RWPE1 (cell line): ENCODE measurements at regions not wholly inside any gene's neighbourhood (a gene's known extent, or its start where the extent isn't known, plus 50 kb on each side); places are given as distances from the start of the nearest gene placed in this dataset.

Source experiments
- CTCF ChIA-PET: fragments of 350-600 bp; sonication (Branson Sonifier 250); formaldehyde crosslinking; extraction: SDS; loops from one replicate; lab custom pipeline; 2021; lab: Yijun Ruan, JAX
- POLR2A ChIA-PET: fragments of 400-600 bp; formaldehyde crosslinking; extraction: SDS; loops from one replicate; lab custom pipeline; 2020; ENCODE audit warnings: antibody characterized with exemption; ENCODE audit not compliant: low non-redundant PET; lab: Yijun Ruan, JAX
- DNase-seq: peaks from one replicate; pipeline ENCODE4 v3.0.0; 2012; ENCODE audit warnings: low spot score
- H3K27ac ChIP-seq: fragments of 450-650 bp; 2 replicates; pipeline ENCODE4 v1.5.1; 2017
- TF ChIP-seq, protein P1 (sequence below): fragments of 450-650 bp; conservative IDR thresholded peaks from 2 replicates; pipeline ENCODE4 v1.5.1; 2017; ENCODE audit warnings: low read depth, mild to moderate bottlenecking

DNA sequence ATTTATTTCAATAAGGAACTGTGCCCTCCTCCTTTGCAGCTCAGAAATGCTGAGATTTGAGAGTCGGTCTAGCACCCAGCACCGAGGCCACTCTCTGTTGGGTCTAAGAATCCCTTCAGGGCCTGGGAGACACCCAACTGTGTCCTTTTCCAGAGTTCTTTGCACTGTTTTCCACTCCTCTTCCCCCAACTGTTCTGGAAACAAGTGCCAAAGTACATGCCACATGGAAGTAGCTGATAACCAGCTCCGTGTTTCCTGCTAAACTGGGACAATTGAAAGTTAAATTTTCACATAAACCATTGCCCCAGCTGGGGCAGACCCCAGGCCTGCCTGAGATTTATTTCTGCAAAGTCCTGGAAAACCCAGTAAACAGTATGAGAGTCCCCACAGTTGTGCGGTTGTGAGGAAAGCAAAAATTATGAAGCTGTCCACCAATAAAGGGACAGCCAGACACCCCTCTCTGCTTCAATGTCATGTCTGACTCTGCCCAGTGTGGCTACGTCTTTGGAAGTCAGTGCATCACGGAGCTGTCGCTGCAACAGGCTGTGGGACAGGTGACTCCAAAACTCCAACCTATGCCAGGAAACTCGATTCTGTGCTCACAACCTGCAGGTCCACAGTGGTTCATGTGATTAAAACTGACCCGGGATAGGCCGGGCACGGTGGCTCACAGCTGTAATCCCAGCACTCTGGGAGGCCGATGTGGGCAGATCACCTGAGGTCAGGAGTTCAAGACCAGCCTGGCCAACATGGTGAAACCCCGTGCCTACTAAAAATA lies 178.0 kb upstream of the AFDN start:
- TF ChIP-seq, protein P1, sequence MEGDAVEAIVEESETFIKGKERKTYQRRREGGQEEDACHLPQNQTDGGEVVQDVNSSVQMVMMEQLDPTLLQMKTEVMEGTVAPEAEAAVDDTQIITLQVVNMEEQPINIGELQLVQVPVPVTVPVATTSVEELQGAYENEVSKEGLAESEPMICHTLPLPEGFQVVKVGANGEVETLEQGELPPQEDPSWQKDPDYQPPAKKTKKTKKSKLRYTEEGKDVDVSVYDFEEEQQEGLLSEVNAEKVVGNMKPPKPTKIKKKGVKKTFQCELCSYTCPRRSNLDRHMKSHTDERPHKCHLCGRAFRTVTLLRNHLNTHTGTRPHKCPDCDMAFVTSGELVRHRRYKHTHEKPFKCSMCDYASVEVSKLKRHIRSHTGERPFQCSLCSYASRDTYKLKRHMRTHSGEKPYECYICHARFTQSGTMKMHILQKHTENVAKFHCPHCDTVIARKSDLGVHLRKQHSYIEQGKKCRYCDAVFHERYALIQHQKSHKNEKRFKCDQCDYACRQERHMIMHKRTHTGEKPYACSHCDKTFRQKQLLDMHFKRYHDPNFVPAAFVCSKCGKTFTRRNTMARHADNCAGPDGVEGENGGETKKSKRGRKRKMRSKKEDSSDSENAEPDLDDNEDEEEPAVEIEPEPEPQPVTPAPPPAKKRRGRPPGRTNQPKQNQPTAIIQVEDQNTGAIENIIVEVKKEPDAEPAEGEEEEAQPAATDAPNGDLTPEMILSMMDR = no peak
- DNase-seq = no peak
- ChIA-PET CTCF (no interaction called here), POLR2A (no interaction called here)
- H3K27ac ChIP-seq = no peak overlapping the region

DNA sequence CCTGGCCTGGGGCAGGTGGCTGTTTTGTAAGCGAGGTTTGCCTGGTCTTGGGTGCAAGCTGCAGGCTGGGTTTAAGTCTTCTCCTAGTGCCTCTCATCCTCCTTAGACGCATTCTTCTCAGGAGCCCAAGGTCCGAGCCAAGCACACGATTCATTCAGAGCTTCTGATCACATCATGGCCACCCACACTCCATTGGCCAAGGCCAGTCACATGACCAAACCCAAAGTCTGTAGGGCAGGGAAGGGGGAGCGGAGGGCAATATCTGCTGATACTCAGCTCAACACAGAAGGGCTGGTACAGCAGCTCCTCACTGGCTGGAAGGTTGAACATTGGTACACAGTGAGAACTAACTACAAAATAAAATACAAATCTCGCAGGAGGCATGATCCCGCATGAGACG lies 177.2 kb upstream of the AFDN start:
- H3K27ac ChIP-seq = no peak overlapping the region
- TF ChIP-seq, protein P1 = no peak
- ChIA-PET CTCF (no interaction called here), POLR2A (no interaction called here)
- DNase-seq = no peak

DNA sequence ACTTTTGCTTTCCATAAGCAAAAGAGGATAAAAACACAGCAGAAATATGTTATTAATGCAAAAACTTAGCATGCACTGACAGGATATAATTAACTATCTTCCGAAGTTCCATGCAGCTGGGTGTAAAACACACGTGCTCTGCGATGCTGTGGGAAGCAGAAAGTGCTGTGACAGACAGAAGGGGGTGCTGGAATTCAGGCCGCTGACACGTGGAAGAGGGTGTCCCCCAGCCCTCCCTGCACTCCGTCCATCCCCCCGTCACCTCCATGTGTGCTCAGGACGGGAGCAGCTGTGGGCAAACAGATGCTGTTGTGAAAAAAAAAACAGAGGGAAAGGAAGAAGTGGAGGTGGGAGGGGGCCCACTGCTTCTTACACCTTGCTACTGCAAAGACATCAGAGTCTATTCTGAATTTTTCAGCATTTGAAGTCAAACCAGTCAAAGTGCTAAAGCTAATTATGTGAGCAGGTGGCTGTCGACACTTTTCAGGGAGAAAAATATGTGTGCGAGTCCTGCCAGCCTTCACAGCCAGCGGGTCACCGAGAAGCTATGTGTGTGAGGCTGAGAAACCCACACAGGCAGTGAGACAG lies 175.9 kb upstream of the AFDN start:
- POLR2A ChIA-PET = no interaction called here
- CTCF ChIA-PET = interaction anchor here (0.6 kb wide), 2 partner anchors 85 to 557 kb away, joined by 3 to 8 read pairs; no protein-coding TSS in a partner anchor
- H3K27ac ChIP-seq = no peak overlapping the region
- DNase-seq = no peak
- TF ChIP-seq, protein P1 = no peak

DNA sequence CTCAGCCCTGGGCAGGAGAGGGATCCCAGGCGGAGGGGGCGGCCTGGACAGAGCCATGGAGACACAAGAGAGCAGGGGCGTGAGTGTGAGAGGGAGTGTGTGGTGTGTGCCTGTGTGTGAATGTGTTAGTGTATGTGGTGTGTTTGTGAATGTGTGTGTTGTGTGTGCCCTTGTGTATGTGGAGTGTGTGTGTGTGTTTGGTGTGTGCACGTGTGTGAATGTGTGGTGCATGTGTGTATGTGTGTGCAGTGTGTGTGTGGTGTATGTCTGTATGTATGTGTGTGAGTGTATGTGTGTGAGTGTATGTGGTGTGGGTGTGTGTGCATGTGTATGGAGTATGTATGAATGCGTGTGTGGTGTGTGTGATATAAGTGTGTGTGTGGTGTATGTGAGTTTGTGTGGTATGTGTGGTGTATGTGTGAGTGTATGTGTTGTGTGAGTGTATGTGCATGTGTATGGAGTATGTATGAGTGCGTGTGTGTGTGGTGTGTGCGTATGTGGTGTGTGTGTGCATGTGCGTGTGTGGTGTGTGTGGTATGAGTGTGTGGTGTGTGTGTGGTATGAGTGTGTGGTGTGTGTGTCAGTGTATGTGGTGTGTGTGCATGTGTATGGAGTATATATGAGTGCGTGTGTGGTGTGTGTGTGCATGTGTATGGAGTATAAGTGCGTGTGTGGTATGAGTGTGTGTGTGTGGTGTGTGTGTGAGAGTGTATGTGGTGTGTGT lies 175.2 kb upstream of the AFDN start:
- POLR2A ChIA-PET = no interaction called here
- DNase-seq = no peak

DNA sequence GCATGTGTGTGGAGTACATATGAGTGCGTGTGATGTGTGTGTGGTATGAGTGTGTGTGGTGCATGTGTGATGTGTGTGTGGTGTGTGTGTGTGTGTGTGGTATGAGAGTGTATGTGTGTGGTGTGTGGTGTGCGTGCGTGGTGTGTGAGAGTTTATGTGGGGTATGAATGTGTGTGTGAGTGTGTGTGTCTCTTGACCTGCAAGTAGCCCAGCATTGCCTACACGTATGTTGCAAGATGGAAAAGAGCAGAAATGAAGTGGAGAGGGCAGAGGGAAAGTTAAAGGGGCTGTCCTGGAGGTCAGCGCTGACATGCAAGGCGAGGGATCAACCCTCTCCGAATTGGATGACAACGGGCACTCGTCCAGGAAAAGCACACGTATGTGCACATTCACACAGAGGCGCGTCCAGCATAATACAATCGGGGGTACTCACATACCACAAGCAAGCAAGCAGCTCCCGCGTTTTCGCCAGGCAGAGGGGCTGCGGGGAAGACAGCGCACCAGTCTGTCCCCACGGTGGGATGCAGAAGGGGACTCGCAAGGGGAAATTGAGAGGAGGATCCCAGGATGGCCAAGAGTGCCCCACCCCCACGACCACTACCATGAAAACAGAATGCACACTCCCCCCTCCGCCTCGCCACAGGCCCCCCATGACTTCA lies 174.5 kb upstream of the AFDN start:
- H3K27ac ChIP-seq = no peak overlapping the region
- TF ChIP-seq, protein P1 = no peak
- CTCF ChIA-PET = no interaction called here
- no peak for DNase-seq
- POLR2A ChIA-PET = no interaction called here

More for the DNA sequence above, 175.2 kb upstream of the AFDN start:
- TF ChIP-seq, protein P1 = no peak
- H3K27ac ChIP-seq = no peak overlapping the region
- CTCF ChIA-PET = interaction anchor here (0.6 kb wide), 1 partner anchor 558 kb away, joined by 3 read pairs; no protein-coding TSS in a partner anchor

DNA sequence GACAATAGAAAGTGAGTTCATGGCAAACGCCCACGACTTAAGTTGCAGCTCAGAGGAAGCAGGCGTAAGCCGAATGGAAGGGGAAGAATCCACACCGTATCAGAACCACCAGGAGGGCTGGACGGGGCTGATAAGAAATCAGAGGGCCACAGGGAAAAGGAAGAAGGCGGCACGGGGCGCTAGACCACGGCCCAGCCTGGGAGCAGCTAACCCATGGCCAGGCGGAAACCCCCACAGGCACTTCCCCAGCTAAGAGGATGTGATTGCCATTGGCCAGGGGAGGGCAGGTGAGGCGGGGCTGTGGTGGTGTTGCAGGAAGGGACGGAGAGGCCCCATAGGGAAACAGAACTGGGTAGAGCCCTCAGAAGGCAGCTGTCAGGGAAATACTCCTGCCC lies 174.0 kb upstream of the AFDN start:
- POLR2A ChIA-PET = no interaction called here
- TF ChIP-seq, protein P1 = no peak
- H3K27ac ChIP-seq = no peak overlapping the region
- DNase-seq = no peak
- CTCF ChIA-PET = interaction anchor here (0.5 kb wide), 1 partner anchor 487 kb away, joined by 3 read pairs; no protein-coding TSS in a partner anchor
